ENCODE measurements at regions not wholly inside any gene's neighbourhood (a gene's known extent, or its start where the extent isn't known, plus 50 kb on each side); places are given as distances from the start of the nearest gene placed in this dataset.

GRCh38 chr15:27677951-27678350 is 421.2 kb downstream of the OCA2 start:
- Mint-ChIP-seq H3K27ac (no peak overlapping the region), H3K27me3 (ENCODE audit: insufficient read depth, low read depth, poor library complexity) (peaks cover 26% of the 10 kb centered on the region)

More at GRCh38 chr15:27677951-27678350, 421.2 kb downstream of the OCA2 start:
- Mint-ChIP-seq H3K4me1 (peaks cover 38% of the 10 kb centered on the region), H3K9me3 (peaks cover 3% of the 10 kb centered on the region; the same call in 2 of the 3 replicates), H3K36me3 (ENCODE audit: low read depth) (no peaks in the 10 kb centered on the region; the same call in 2 of the 3 replicates), H3K4me3 (no peak overlapping the region)
- Histone ChIP-seq H3K27ac (ENCODE audit: low read depth) (no peak overlapping the region), H4K20me1 (replicated peaks; ENCODE audit: insufficient read depth) (no peaks in the 10 kb centered on the region), H3K79me2 (replicated peaks; ENCODE audit: insufficient read depth) (no peaks in the 10 kb centered on the region), H3K9me2 (ENCODE audit: insufficient read depth) (0 out of 2 replicates have a peak, but pooled peaks cover 4% of the 10 kb centered on the region), H2AFZ (no peak overlapping the region), H3K4me3 (no peak overlapping the region), H3K27me3 (ENCODE audit: insufficient read depth) (no peaks in the 10 kb centered on the region), H3K4me1 (ENCODE audit: insufficient read depth) (peaks cover 20% of the 10 kb centered on the region), H3K36me3 (ENCODE audit: insufficient read depth) (no peaks in the 10 kb centered on the region), H3F3A (replicated peaks; ENCODE audit: low read depth) (no peaks in the 10 kb centered on the region), H3K4me2 (no peak overlapping the region)
- no peak for TF ChIP-seq ZNF331 (CRISPR knock-in tag; IDR thresholded peaks at IDR 0.05; ENCODE audit: low read depth)
- TF ChIP-seq, protein P1, sequence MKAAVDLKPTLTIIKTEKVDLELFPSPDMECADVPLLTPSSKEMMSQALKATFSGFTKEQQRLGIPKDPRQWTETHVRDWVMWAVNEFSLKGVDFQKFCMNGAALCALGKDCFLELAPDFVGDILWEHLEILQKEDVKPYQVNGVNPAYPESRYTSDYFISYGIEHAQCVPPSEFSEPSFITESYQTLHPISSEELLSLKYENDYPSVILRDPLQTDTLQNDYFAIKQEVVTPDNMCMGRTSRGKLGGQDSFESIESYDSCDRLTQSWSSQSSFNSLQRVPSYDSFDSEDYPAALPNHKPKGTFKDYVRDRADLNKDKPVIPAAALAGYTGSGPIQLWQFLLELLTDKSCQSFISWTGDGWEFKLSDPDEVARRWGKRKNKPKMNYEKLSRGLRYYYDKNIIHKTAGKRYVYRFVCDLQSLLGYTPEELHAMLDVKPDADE (IDR thresholded peaks at IDR 0.05), result no peak
- no peak for TF ChIP-seq CREB1 (CRISPR knock-in tag; IDR thresholded peaks at IDR 0.05; ENCODE audit: low read depth)
- TF ChIP-seq ZNF462 (CRISPR knock-in tag; IDR thresholded peaks at IDR 0.05), result no peak
- TF ChIP-seq EZH2 (IDR thresholded peaks at IDR 0.05; ENCODE audit: low read depth, unreplicated experiment), result no peak
- no peak for TF ChIP-seq EZH2phosphoT487 (IDR thresholded peaks at IDR 0.05; ENCODE audit: unreplicated experiment)
- no peak for TF ChIP-seq JUNB (IDR thresholded peaks at IDR 0.05; ENCODE audit: unreplicated experiment)
- TF ChIP-seq NANOG (IDR thresholded peaks at IDR 0.05; ENCODE audit: borderline replicate concordance), result no peak
- TF ChIP-seq, protein P2, sequence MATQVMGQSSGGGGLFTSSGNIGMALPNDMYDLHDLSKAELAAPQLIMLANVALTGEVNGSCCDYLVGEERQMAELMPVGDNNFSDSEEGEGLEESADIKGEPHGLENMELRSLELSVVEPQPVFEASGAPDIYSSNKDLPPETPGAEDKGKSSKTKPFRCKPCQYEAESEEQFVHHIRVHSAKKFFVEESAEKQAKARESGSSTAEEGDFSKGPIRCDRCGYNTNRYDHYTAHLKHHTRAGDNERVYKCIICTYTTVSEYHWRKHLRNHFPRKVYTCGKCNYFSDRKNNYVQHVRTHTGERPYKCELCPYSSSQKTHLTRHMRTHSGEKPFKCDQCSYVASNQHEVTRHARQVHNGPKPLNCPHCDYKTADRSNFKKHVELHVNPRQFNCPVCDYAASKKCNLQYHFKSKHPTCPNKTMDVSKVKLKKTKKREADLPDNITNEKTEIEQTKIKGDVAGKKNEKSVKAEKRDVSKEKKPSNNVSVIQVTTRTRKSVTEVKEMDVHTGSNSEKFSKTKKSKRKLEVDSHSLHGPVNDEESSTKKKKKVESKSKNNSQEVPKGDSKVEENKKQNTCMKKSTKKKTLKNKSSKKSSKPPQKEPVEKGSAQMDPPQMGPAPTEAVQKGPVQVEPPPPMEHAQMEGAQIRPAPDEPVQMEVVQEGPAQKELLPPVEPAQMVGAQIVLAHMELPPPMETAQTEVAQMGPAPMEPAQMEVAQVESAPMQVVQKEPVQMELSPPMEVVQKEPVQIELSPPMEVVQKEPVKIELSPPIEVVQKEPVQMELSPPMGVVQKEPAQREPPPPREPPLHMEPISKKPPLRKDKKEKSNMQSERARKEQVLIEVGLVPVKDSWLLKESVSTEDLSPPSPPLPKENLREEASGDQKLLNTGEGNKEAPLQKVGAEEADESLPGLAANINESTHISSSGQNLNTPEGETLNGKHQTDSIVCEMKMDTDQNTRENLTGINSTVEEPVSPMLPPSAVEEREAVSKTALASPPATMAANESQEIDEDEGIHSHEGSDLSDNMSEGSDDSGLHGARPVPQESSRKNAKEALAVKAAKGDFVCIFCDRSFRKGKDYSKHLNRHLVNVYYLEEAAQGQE (IDR thresholded peaks at IDR 0.05; ENCODE audit: unreplicated experiment), result no peak
- no peak for TF ChIP-seq ZNF114 (CRISPR knock-in tag; IDR thresholded peaks at IDR 0.05)
- TF ChIP-seq STAT1 (IDR thresholded peaks at IDR 0.05; ENCODE audit: unreplicated experiment), result no peak
- no peak for TF ChIP-seq POLR2AphosphoS5 (IDR thresholded peaks at IDR 0.05; ENCODE audit: low read depth)
- TF ChIP-seq, protein P3, sequence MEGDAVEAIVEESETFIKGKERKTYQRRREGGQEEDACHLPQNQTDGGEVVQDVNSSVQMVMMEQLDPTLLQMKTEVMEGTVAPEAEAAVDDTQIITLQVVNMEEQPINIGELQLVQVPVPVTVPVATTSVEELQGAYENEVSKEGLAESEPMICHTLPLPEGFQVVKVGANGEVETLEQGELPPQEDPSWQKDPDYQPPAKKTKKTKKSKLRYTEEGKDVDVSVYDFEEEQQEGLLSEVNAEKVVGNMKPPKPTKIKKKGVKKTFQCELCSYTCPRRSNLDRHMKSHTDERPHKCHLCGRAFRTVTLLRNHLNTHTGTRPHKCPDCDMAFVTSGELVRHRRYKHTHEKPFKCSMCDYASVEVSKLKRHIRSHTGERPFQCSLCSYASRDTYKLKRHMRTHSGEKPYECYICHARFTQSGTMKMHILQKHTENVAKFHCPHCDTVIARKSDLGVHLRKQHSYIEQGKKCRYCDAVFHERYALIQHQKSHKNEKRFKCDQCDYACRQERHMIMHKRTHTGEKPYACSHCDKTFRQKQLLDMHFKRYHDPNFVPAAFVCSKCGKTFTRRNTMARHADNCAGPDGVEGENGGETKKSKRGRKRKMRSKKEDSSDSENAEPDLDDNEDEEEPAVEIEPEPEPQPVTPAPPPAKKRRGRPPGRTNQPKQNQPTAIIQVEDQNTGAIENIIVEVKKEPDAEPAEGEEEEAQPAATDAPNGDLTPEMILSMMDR (conservative IDR thresholded peaks at IDR 0.05; ENCODE audit: low read depth in 2 of 2), result no peak
- no peak for DNase-seq (ENCODE audit: low spot score)
- no peak for ATAC-seq
